CD4-positive, alpha-beta T cell treated with Interleukin-4 for 1 hour (primary cell): ENCODE measurements at regions not wholly inside any gene's neighbourhood (a gene's known extent, or its start where the extent isn't known, plus 50 kb on each side); places are given as distances from the start of the nearest gene placed in this dataset.

Experiments
- DNase-seq, 2 donors: peaks; one replicate each; pipeline ENCODE4 v3.0.0-alpha.2; 2020 to 2022

DNA sequence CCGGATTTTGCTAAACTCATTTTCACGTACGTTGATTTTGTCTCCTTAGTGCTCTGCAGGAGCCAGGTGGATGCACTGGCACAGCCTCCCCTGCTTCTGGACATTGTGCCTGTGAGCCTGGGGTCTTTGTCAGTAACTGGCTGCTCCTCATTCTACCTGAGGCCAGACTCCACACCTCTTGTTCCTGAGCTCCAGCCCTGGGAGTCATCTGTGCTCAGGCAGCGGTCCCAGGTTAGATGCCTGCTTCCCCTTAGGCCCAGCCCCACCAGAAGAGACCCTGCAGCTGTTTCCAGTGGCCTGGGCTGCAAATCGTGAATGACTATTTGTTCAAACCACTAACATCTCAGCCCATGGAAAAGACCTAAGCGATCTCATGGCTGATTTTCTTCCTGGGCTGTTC is 129.1 kb downstream of the ERMARD start:
- DNase-seq = no peak

- DNase-seq = no peak
Measured at GRCh38 chr6:169869301-169869700, 117.9 kb downstream of the ERMARD start.

GRCh38 chr6:169868458-169868857 is 117.0 kb downstream of the ERMARD start:
- peak; percentile 48 to 55 for DNase-seq

- DNase-seq = no peak
Measured at GRCh38 chr6:169867751-169868191, 116.3 kb downstream of the ERMARD start.

DNA sequence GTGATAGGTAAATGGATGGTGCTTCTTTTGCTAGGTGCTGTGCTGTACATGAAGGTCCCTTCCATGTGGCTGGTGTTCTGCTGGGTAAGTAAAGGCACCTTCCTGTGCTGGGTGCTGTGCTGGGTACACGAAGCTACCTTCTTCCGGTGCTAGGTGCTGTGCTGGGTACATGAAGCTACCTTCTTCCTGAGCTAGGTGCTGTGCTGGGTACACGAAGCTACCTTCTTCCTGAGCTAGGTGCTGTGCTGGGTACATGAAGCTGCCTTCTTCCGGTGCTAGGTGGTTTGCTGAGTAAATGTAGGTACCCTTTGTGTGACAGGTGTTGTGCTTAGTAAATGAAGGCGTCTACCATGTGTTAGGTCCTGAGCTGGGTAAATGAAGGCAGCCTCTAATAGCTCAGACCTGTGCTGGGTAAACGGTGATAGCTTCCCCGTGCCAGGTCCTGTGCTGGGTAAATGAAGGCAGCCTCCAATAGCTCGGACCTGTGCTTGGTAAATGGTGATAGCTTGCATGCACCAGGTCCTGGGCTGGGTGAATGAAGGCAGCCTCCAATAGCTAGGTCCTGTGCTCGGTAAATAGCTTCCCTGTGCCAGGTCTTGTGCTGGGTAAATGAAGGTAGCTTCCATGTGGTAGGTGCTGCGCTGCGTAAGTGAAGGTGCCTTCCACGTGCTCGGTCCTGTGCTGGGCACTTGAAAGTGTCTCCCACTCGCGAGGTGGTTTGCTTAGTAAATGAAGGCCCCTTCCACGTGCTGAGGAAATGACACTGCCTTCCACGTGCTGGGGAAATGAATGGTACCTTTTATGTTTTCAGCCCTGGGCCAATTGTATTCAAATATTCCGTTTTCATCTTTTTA is 115.5 kb downstream of the ERMARD start:
- DNase-seq = no peak

- no peak for DNase-seq
Measured at GRCh38 chr6:169866140-169866534, 114.7 kb downstream of the ERMARD start.

DNA sequence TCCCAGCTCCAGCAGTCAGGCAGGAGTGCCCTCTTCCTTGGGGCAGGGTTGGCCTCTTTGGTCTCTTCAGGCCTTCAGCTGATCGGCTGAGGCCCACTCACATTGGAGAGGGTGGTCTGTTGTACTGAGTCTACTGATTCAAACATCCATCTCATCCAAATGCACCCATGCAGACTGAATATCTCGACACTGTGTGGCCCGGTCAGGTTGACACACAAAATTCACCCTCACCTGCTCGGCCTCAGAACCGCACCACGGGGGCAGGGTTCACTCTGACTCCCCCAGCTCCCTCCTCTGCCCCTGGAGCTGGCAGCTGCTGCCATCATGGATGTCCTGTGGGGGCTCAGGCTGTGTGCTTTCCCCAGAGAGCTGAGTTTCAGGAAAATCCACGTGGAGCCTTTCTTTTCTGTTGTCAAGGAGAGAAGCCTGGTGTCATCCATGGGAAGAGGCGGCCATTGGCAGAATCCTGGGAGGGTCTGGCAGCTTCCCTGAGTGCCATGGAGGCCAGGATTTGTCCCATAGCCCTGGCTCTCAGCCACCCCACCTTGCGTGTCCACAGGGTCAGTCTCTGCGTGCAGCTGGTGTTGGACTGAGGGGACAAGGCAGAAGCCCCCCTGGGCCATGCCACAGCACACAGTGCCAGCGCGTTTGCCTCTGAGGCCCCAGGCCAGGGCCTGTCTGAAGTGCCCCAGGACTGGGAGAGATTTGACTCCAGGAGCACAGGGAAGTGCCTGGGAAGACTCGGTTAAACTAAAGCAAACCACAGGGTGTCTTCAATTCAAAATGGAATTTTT is 114.1 kb downstream of the ERMARD start:
- no peak for DNase-seq

- no peak for DNase-seq
Measured at GRCh38 chr6:169864148-169865020, 113.0 kb downstream of the ERMARD start.

- no peak for DNase-seq
Measured at GRCh38 chr6:169863710-169864109, 112.3 kb downstream of the ERMARD start.

- DNase-seq = no peak
Measured at GRCh38 chr6:169862892-169863525, 111.6 kb downstream of the ERMARD start.

DNA sequence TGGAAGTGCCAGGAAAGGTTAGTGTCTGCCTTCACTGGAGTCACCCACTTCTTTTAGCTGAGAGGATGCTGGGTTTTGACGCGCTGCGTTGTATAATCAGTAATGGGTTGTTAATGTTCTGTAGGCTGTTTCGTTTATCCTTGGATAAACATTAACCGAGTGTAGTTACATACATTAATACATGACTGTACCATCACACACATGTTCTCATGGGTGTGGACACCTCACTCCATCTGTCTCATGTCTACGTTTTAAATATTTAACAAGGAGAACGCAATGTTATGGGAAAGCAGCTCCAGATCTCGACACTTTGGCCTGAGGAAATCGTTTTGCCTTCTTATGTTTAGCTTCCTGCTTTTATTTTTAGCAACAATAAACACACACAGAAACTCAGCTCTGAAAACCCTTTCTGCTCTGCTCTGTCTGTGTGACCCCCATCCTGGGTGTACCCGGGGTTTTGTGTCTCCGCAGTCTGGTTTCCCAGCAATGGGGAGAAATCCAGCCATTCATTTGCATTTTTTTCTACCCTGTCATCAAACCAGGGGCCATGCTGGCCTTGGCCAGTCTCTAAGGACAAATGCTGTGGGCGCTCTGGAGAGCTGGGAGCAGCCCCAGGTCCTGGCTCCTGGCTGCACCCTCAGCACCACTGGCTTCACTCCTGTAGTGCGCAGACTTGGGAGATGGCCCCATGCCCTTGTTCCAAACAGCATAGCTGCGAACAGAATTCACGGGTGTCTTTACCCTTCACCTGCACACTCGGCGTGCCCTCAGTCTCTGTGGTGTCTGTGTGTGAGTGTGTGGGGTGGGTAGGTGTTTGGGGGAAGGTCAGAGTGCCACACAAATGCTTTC is 110.8 kb downstream of the ERMARD start:
- no peak for DNase-seq

GRCh38 chr6:169861431-169862042 is 110.1 kb downstream of the ERMARD start:
- DNase-seq = no peak

DNA sequence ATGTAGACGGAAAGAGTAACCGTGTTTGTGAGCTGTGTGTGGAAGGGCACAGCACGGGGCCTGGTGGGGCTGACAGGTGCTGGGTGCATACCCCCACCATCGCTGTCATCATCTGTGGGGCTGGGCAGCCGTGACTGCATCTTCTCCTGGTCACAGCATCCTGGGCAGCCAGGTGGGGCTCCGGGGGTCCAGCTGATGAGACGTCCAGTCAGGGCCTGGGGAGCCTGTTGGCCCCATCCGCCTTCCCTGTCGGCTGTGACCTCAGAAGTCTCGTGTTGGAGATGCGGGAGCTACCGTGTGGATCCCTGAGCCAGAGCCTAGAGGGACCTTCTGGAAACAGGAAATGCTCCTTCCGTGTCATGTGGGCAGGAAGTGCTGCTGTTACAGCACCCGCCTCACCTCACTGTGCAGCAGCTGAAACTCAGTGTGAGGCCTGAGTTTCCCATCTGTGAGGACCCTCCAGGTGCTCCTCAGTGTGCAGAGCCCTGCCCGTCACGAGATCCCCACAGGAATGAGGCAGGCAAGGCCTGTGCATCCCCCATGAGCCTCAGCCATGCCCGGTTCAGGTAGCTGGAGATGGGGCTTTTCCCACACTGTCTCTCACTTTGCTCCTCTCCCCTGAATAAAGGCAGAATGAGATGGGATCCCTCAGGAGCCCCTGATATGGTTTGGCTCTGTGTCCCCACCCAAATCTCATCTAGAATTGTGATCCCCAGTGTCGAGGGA is 108.7 kb downstream of the ERMARD start:
- DNase-seq = no peak

DNA sequence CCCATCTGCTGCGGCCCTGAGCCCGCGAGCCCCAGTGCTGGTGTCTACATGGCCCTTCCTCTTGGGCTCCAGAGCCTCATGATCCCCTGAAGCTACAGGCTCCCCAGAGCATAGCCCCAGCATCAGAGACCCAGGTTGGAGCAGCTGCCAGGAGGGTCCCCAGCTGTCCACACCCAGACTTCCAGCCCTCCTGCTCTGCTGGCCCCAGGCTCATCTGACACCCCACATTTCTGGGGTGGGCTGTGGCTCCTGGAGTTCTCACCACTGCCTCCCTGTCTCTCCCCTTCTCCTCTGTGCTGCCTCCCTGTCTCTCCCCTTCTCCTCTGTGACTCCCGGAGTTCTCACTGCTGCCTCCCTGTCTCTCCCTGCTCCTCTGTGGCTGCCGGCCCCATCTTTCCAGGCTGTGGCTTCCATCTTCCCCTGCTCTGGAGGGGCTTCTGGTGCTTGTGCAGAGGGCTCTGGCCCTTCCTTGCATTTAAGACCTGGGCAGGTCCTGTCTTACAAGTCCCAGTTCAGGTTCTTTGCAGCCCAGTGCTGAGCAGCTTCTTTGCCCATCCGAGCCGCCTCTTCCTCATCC is 108.1 kb downstream of the ERMARD start:
- no peak for DNase-seq

DNA sequence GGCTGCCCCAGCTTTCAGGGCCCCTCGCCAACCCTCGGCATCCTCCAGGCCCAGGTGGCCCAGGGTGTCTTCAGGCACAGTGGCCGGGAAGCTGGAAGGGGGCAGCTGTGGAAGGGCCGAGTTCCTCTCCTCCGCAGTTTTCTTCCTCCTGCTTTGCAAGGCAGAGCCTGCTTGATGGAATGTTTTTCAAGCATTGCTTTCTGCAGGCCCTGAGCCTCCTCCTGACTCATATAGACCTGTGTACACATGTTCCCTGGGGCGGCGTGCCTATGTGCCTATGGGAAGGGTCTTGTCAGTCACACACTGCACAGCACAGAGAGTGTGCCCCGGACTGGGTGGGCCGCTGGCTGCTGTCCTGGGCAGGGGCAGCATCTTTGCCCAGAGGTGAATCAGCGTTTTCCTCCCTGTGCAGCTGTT is 107.5 kb downstream of the ERMARD start:
- no peak for DNase-seq

GRCh38 chr6:169858293-169858934 is 107.0 kb downstream of the ERMARD start:
- DNase-seq = no peak

GRCh38 chr6:169857343-169858292 is 106.2 kb downstream of the ERMARD start:
- no peak for DNase-seq
